ENCODE measurements at regions not wholly inside any gene's neighbourhood (a gene's known extent, or its start where the extent isn't known, plus 50 kb on each side); places are given as distances from the start of the nearest gene placed in this dataset.

DNA sequence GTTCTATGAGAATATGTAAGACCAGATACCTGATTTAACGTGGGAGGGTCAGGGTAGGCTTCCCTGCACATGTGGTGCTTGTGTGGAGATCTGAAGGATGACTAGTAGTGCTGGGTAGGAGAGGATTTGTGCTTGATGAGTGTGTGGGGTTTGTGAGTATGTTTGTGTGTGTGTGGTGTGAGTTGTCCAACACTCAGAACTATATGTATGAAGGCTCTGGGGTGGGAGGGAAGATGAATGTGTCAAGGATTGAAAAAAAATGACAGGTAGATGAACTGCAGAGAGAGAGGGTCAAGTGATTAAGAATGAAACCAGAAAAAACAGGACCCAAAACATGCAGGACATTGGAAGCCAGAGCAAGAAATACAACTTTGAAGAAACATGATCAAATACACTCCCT lies 154.6 kb upstream of the NR3C1 start:
- no peak for TF ChIP-seq POLR2A (IDR thresholded peaks at IDR 0.05)
- no peak for TF ChIP-seq CTCF (IDR thresholded peaks at IDR 0.05 in 8 of 11, conservative IDR thresholded peaks at IDR 0.05 in 3 of 11)
- TF ChIP-seq POLR2AphosphoS5 (IDR thresholded peaks at IDR 0.05), result no peak
- no peak overlapping the region for H3K4me3 ChIP-seq
- no peak overlapping the region for H3K27ac ChIP-seq
- H3K9me3 ChIP-seq, result no peaks in the 10 kb centered on the region
- no peak for DNase-seq
- H3K4me1 ChIP-seq, result peaks cover 0 to 11% (median 0%) of the 10 kb centered on the region in 6 donors
- 86 to 100% (median 97%) methylated on average over 1 of the region's 1 CpG for WGBS, 5 donors
- no peaks in the 10 kb centered on the region for H3K27me3 ChIP-seq (replicated peaks in 1 of 7)
- H3K36me3 ChIP-seq, result no peaks in the 10 kb centered on the region
- intact Hi-C loops (cut with DNase I; ENCODE audit: low total_unique reads), result no loop called here

- WGBS, 5 donors, result 39 to 58% (median 46%) methylated on average over 3 of the region's 3 CpGs
- no peak overlapping the region for H3K4me3 ChIP-seq
- peaks cover 0 to 11% (median 0%) of the 10 kb centered on the region in 6 donors for H3K4me1 ChIP-seq
- intact Hi-C loops (cut with DNase I; ENCODE audit: low total_unique reads), result no loop called here
- no peaks in the 10 kb centered on the region for H3K27me3 ChIP-seq (replicated peaks in 1 of 7)
- H3K27ac ChIP-seq, result no peak overlapping the region
- H3K9me3 ChIP-seq, result no peaks in the 10 kb centered on the region
- no peak for DNase-seq
- TF ChIP-seq POLR2A (IDR thresholded peaks at IDR 0.05), result no peak
- no peak for TF ChIP-seq POLR2AphosphoS5 (IDR thresholded peaks at IDR 0.05)
- no peak for TF ChIP-seq CTCF (IDR thresholded peaks at IDR 0.05 in 8 of 11, conservative IDR thresholded peaks at IDR 0.05 in 3 of 11)
- H3K36me3 ChIP-seq, result no peaks in the 10 kb centered on the region
These were observed 153.8 kb upstream of the NR3C1 start for GRCh38 chr5:143557061-143557818.

DNA sequence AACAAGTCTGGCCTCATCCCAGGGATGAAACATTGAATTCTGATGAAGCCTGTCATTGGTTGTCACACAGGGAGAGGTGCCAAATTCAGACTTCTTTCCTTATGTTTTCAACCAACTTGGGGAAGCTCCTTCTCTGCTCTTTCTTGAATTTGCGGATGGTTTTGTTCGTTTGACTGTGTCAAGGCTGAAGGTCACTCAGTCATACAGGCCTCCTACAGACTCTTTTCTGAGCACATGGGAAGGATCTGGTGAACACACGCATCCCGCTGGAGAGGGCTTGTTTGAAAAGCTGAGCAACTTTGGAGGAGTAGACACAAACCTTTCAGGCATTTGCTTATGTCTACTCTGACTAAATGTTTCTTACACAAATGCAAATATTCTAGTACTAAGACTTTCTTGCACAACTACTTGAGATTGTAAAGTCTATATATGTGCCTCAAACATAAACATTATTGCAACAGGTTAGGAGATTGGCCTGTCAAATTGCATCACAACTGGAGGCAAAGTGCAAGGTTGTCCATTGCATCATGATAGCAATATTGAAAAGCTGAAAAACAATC lies 151.5 kb upstream of the NR3C1 start:
- no peak for DNase-seq
- Histone ChIP-seq H3K36me3 (no peaks in the 10 kb centered on the region), H3K9me3 (no peaks in the 10 kb centered on the region), H3K4me3 (no peak overlapping the region), H3K27me3 (replicated peaks in 1 of 7) (no peaks in the 10 kb centered on the region), H3K27ac (peak overlapping the region in 3 of 8 donors; percentile 1 to 48 (median 38)), H3K4me1 (peaks cover 0 to 11% (median 0%) of the 10 kb centered on the region in 6 donors)
- TF ChIP-seq POLR2AphosphoS5 (IDR thresholded peaks at IDR 0.05), result no peak
- TF ChIP-seq CTCF (IDR thresholded peaks at IDR 0.05 in 8 of 11, conservative IDR thresholded peaks at IDR 0.05 in 3 of 11), result no peak
- TF ChIP-seq POLR2A (IDR thresholded peaks at IDR 0.05), result no peak
- intact Hi-C loops (cut with DNase I; ENCODE audit: low total_unique reads), result no loop called here
- 63 to 80% (median 67%) methylated on average over 4 of the region's 4 CpGs for WGBS, 5 donors

DNA sequence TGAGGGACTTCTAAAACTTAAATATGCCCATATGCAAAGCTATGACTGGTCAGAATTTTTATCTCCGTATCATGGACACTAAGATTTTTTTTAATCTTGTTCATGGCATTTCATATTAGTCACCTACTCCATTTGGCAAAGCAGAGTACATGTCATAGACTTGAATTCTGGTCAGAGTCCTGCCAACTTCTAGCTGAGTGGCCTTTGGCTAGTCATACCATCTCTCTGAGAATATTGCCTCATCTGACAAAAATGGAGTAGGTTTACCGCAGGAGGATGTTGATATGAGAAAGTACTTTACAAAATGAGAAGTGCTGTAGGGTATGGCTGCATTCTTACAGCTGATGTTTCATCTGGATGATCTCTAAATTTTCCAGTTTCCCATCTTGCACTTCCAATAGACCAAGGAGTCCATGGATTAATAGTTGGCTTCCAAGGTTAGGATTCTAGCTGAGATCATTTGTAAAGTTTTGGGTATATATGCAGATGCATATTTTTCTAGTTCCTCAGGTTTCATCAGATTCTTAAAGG lies 150.8 kb upstream of the NR3C1 start:
- H3K9me3 ChIP-seq, result no peaks in the 10 kb centered on the region
- 77 to 91% (median 84%) methylated on average over 2 of the region's 2 CpGs for WGBS, 5 donors
- peaks cover 0 to 11% (median 0%) of the 10 kb centered on the region in 6 donors for H3K4me1 ChIP-seq
- no peaks in the 10 kb centered on the region for H3K36me3 ChIP-seq
- TF ChIP-seq CTCF (IDR thresholded peaks at IDR 0.05 in 8 of 11, conservative IDR thresholded peaks at IDR 0.05 in 3 of 11) (no peak), POLR2AphosphoS5 (IDR thresholded peaks at IDR 0.05) (no peak), POLR2A (IDR thresholded peaks at IDR 0.05) (no peak)
- intact Hi-C loops (cut with DNase I; ENCODE audit: low total_unique reads), result no loop called here
- DNase-seq, result no peak
- no peak overlapping the region for H3K4me3 ChIP-seq
- H3K27ac ChIP-seq, result peak overlapping the region in 3 of 8 donors; percentile 1 to 48 (median 38)
- no peaks in the 10 kb centered on the region for H3K27me3 ChIP-seq (replicated peaks in 1 of 7)

All from spleen (tissue), 11 donors.